Retinal pigment epithelial cell (primary cell): ENCODE measurements at regions not wholly inside any gene's neighbourhood (a gene's known extent, or its start where the extent isn't known, plus 50 kb on each side); places are given as distances from the start of the nearest gene placed in this dataset.

Source experiments
- DNase-seq: peaks from one replicate; pipeline ENCODE4 v3.0.0-alpha.2; 2010; ENCODE audit warnings: low read depth
- H3K4me3 ChIP-seq: 2 replicates; pipeline ENCODE4 v1.5.1; 2011; ENCODE audit warnings: mild to moderate bottlenecking, low read length, control low read depth, moderate library complexity
- TF ChIP-seq, protein P1 (sequence below): conservative IDR thresholded peaks from 2 replicates; pipeline ENCODE4 v1.5.1; 2011; ENCODE audit warnings: low read depth, low read length, control low read depth, inconsistent platforms

DNA sequence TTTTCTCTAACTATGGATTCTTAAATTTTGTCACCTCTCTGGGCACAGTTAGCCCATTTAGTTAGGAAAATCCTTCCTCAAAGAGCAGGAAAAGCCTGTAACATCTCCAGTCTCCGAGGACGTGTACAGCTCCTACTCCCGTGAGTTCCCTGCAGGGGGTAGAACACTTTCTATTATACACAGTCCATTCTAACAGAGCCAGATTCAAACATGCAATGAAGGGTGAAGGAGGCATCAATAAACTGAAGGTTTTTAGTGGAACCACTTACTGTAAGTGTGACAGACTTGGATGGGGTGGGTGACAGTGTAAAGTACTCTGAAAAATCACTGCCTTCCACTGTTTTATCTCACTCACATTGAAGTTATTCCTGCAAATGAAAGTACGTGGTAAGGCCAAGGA lies 204.7 kb upstream of the DACH1 start:
- no peak for DNase-seq
- TF ChIP-seq, protein P1, sequence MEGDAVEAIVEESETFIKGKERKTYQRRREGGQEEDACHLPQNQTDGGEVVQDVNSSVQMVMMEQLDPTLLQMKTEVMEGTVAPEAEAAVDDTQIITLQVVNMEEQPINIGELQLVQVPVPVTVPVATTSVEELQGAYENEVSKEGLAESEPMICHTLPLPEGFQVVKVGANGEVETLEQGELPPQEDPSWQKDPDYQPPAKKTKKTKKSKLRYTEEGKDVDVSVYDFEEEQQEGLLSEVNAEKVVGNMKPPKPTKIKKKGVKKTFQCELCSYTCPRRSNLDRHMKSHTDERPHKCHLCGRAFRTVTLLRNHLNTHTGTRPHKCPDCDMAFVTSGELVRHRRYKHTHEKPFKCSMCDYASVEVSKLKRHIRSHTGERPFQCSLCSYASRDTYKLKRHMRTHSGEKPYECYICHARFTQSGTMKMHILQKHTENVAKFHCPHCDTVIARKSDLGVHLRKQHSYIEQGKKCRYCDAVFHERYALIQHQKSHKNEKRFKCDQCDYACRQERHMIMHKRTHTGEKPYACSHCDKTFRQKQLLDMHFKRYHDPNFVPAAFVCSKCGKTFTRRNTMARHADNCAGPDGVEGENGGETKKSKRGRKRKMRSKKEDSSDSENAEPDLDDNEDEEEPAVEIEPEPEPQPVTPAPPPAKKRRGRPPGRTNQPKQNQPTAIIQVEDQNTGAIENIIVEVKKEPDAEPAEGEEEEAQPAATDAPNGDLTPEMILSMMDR: no peak
- H3K4me3 ChIP-seq: no peak overlapping the region

DNA sequence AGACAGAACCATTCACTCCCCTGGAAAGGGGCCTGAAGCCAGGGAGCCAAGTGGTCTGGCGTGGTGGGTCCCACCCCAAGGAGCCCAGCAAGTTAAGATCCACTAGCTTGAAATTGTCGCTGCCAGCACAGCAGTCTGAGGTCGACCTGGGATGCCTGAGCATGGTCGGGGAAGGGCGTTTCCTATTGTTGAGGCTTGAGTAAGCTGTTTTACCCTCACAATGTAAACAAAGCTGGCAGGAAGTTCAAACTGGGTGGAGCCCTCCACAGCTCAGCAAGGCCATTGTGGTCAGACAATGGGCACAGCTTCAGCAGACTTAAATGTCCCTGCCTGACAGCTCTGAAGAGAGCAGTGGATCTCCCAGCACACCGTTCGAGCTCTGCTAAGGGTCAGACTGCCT lies 195.6 kb upstream of the DACH1 start:
- no peak for DNase-seq
- TF ChIP-seq, protein P1: no peak
- H3K4me3 ChIP-seq: no peak overlapping the region

DNA sequence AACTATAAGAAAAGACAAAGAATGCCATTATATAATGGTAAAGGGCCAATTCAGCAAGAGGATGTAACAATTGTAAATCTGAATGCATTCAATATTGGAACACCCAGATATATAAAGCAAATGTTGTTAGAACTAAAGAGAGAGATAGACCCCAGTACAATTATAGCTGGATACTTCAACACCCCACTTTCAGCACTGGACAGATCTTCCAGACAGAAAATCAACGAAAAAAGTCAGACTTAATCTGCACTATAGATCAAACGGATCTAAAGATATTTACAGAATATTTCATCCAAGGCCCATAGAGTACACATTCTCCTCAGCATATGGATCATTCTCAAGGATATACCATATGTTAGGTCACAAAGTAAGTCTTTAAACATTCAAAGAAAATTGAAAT lies 194.6 kb upstream of the DACH1 start:
- no peak for DNase-seq
- TF ChIP-seq, protein P1: no peak
- no peak overlapping the region for H3K4me3 ChIP-seq

DNA sequence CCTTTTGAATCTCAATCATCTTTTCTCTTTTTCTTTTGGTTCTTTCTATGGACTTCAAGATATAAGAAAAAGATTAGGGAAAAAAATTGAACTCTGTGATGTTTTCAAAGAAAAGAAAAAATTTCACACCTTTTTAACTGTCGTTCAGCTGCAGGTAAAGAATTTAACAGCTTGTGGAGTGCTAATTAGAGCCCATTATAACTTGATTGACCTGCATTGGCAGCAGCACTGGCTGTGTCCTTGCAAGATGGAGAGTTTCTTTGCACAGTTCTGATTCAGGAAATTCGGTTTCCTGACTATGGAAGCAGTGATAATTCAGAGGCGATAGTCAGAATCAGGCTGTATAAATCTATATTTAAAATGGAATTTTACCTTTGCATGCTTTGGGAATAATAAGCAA lies 183.2 kb upstream of the DACH1 start:
- TF ChIP-seq, protein P1: no peak
- H3K4me3 ChIP-seq: no peak overlapping the region
- DNase-seq: no peak

DNA sequence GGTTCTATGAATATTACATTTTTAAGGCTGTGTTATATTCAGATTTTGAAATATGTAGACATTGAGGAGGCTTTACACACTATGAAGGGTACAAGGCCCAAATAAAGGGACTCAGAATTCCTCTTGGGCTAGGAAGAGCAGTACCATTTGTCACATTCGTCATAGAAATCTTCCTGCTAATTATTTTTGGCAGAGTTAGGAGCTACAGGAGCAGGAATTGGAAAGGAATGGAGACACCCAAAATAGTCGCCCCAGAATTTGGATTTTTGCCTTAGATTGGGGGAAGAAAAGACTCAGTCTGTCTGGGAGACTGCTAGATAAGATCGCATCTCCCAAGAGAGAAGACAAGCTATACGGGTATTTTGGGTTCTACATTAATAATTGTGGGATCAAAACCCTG lies 176.4 kb upstream of the DACH1 start:
- TF ChIP-seq, protein P1: no peak
- no peak for DNase-seq
- H3K4me3 ChIP-seq: no peak overlapping the region

DNA sequence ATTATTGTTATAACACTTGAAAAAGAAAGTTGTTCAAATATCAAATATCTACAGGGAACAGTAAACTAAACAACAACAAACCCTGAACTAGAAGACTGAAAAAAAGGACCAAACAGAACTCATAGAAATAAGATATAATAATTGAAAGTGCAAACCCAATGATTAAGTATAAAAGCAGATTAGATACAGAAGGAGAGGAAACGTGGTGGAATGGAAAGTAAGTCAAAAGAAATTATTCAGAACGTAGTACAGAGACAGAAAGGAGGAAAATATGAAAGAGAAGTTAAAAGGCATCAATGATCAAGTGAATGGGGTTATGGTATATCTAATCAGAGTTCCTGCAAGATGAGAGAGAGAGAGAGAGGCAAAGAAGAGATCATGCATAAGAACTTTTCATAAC lies 174.2 kb upstream of the DACH1 start:
- DNase-seq: no peak
- TF ChIP-seq, protein P1: no peak
- H3K4me3 ChIP-seq: no peak overlapping the region

DNA sequence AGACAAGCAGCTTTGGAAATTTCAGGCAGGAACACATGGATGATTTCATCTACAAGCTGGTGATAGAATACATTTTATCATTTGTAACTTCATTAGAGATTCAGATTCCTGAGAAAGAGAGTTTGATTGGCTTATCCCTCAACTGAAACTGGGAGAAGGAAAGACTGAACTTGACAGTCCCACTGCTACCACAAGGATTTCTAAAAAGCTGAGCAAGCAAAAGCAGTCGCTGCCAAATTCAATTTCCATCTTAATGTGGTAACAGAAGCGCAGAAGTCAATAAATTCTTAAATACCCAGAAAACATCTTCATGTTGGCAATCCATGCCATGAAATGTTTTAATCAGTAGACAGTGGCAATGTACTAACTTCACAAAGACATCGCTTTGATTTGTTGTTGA lies 172.1 kb upstream of the DACH1 start:
- TF ChIP-seq, protein P1: no peak
- DNase-seq: no peak
- H3K4me3 ChIP-seq: no peak overlapping the region
